AG04450 (cell line): ENCODE measurements at regions not wholly inside any gene's neighbourhood (a gene's known extent, or its start where the extent isn't known, plus 50 kb on each side); places are given as distances from the start of the nearest gene placed in this dataset.
"Not testable (repeated sequence)": the region's sequence is repeated elsewhere in the genome, so short reads cannot be mapped to it uniquely, and the experiment has no call there.

Experiments used
- CTCF ChIA-PET: fragments of 300-600, 350-600 bp; formaldehyde crosslinking; extraction: SDS; loops from one replicate; lab custom pipeline; 2022; ENCODE audit warnings: antibody characterized with exemption, inconsistent platforms; lab: Charles Lee
- POLR2A ChIA-PET: fragments of 350-600 bp; formaldehyde crosslinking; extraction: SDS; loops from one replicate; lab custom pipeline; 2021; ENCODE audit warnings: antibody characterized with exemption, inconsistent platforms; lab: Yijun Ruan, JAX
- DNase-seq: peaks from one replicate; pipeline ENCODE4 v3.0.0-alpha.2; 2011; ENCODE audit warnings: low read depth, low spot score
- H3K27ac ChIP-seq: one replicate; pipeline ENCODE4 v1.5.1; 2012; ENCODE audit warnings: low read depth, low read length, control low read depth
- H3K27me3 ChIP-seq: one replicate; pipeline ENCODE4 v1.6.0; 2012; ENCODE audit warnings: low read length; ENCODE audit not compliant: control insufficient read depth, insufficient read depth
- H3K4me3 ChIP-seq: 2 replicates; pipeline ENCODE4 v1.5.1; 2011; ENCODE audit warnings: mild to moderate bottlenecking, low read depth, low read length, control low read depth
- H3K9me3 ChIP-seq: 2 replicates; pipeline ENCODE4 v1.5.1; 2012; ENCODE audit warnings: low read length; ENCODE audit not compliant: control insufficient read depth, insufficient read depth
- CTCF ChIP-seq: IDR thresholded peaks from 2 replicates; pipeline ENCODE4 v1.5.1; 2011; ENCODE audit warnings: low read depth, low read length, control low read depth, inconsistent platforms

GRCh38 chr5:11392-11791 is 80.6 kb upstream of the PLEKHG4B start:
- H3K4me3 ChIP-seq, POLR2A ChIA-PET, DNase-seq, CTCF ChIA-PET, H3K27me3 ChIP-seq, H3K9me3 ChIP-seq, H3K27ac ChIP-seq: not testable (repeated sequence)

GRCh38 chr5:11898-12297 is 80.1 kb upstream of the PLEKHG4B start:
- H3K4me3 ChIP-seq: no peak overlapping the region
- CTCF ChIA-PET: no interaction called here
- H3K9me3 ChIP-seq: no peaks in the 10 kb centered on the region
- POLR2A ChIA-PET: no interaction called here
- no peak for TF ChIP-seq CTCF
- no peak for DNase-seq
- H3K27me3 ChIP-seq: peaks cover 2% of the 10 kb centered on the region
- no peak overlapping the region for H3K27ac ChIP-seq

GRCh38 chr5:13234-13633 is 78.7 kb upstream of the PLEKHG4B start:
- ChIA-PET CTCF (no interaction called here), POLR2A (no interaction called here)
- no peak for DNase-seq
- Histone ChIP-seq H3K27me3 (peaks cover 2% of the 10 kb centered on the region), H3K4me3 (no peak overlapping the region), H3K9me3 (no peaks in the 10 kb centered on the region), H3K27ac (no peak overlapping the region)
- TF ChIP-seq CTCF: no peak

- POLR2A ChIA-PET, CTCF ChIA-PET, H3K4me3 ChIP-seq, H3K27me3 ChIP-seq, H3K27ac ChIP-seq, H3K9me3 ChIP-seq, DNase-seq: not testable (repeated sequence)
Measured at GRCh38 chr5:14676-15075, 77.3 kb upstream of the PLEKHG4B start.

GRCh38 chr5:20276-20675 is 71.7 kb upstream of the PLEKHG4B start:
- POLR2A ChIA-PET, H3K27me3 ChIP-seq, H3K4me3 ChIP-seq, H3K9me3 ChIP-seq, H3K27ac ChIP-seq, DNase-seq, CTCF ChIA-PET: not testable (repeated sequence)

GRCh38 chr5:21654-22233 is 70.2 kb upstream of the PLEKHG4B start:
- TF ChIP-seq CTCF: peak; percentile 14; the same call in 1 of the 2 replicates
- H3K27me3 ChIP-seq: no peaks in the 10 kb centered on the region
- no peak overlapping the region for H3K27ac ChIP-seq
- DNase-seq: no peak
- POLR2A ChIA-PET: no interaction called here
- CTCF ChIA-PET: no interaction called here
- no peak overlapping the region for H3K4me3 ChIP-seq
- H3K9me3 ChIP-seq: no peaks in the 10 kb centered on the region

GRCh38 chr5:23907-24306 is 68.1 kb upstream of the PLEKHG4B start:
- H3K27me3 ChIP-seq, H3K9me3 ChIP-seq, POLR2A ChIA-PET, H3K4me3 ChIP-seq, DNase-seq, CTCF ChIA-PET, H3K27ac ChIP-seq: not testable (repeated sequence)

GRCh38 chr5:25067-25466 is 66.9 kb upstream of the PLEKHG4B start:
- H3K9me3 ChIP-seq: not testable (repeated sequence)

More at GRCh38 chr5:25067-25466, 66.9 kb upstream of the PLEKHG4B start:
- CTCF ChIA-PET, H3K4me3 ChIP-seq, H3K27ac ChIP-seq, DNase-seq, POLR2A ChIA-PET, H3K27me3 ChIP-seq: not testable (repeated sequence)
